Mammary epithelial cell (primary cell): ENCODE measurements at regions not wholly inside any gene's neighbourhood (a gene's known extent, or its start where the extent isn't known, plus 50 kb on each side); places are given as distances from the start of the nearest gene placed in this dataset.

Experiments
- CTCF ChIP-seq, 2 donors: IDR thresholded peaks in 1 of 2; conservative IDR thresholded peaks in 1 of 2; 2 replicates each; pipeline ENCODE4 v1.5.1; 2011 to 2012; ENCODE audit warnings: inconsistent platforms in 2 of 2, low read length in 2 of 2, mild to moderate bottlenecking in 2 of 2, control low read depth in 1 of 2, low read depth in 1 of 2; ENCODE audit not compliant: insufficient read depth in 1 of 2; ENCODE audit errors: extremely low read depth in 1 of 2
- EZH2 ChIP-seq: IDR thresholded peaks from 2 replicates; pipeline ENCODE4 v1.6.1; 2012; ENCODE audit warnings: low read length, inconsistent platforms, borderline replicate concordance

DNA sequence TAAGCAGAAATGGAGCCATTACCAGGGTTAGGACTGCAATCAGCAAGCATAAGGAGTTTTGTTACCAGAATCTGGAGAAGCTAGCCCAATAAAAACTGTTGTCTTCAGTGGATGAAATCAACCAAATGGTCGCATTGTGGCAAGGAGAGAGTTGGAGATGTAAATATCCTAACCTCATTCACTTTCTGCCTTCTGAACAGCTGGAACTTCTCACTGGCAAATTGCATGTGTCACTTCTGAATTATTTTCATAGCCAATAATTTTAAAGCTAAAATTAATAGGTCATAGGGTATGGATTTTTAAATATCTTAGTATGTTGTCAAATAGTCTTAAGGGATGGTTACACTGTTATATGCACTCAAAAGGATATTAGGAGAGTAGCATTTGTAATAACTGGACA lies 121.6 kb downstream of the SUCNR1 start:
- no peak for TF ChIP-seq CTCF (conservative IDR thresholded peaks at IDR 0.05 in 1 of 2, IDR thresholded peaks at IDR 0.05 in 1 of 2; ENCODE audit: extremely low read depth in 1 of 2, insufficient read depth in 1 of 2, low read depth in 1 of 2, low read length in 2 of 2)
- TF ChIP-seq EZH2 = no peak
